HG03196 (cell line): ENCODE measurements at regions not wholly inside any gene's neighbourhood (a gene's known extent, or its start where the extent isn't known, plus 50 kb on each side); places are given as distances from the start of the nearest gene placed in this dataset.

Experiments used
- ATAC-seq: cut with Tn5 transposase; IDR thresholded peaks from one replicate; pipeline ENCODE4 v1.9.1; 2021; ENCODE audit not compliant: unreplicated experiment

- no peak for ATAC-seq
Observed at GRCh38 chr5:74017786-74018211, 391.8 kb downstream of the ARHGEF28 start.

- ATAC-seq = no peak
Observed at GRCh38 chr5:74017112-74017511, 391.1 kb downstream of the ARHGEF28 start.

GRCh38 chr5:74016373-74016772, 390.4 kb downstream of the ARHGEF28 start:
- ATAC-seq = no peak

GRCh38 chr5:74015716-74016115, 389.7 kb downstream of the ARHGEF28 start:
- no peak for ATAC-seq

GRCh38 chr5:74013222-74013621, 387.2 kb downstream of the ARHGEF28 start:
- ATAC-seq = no peak

- ATAC-seq = no peak
Observed at GRCh38 chr5:74009502-74009901, 383.5 kb downstream of the ARHGEF28 start.

- ATAC-seq = no peak
Observed at GRCh38 chr5:74007193-74007592, 381.2 kb downstream of the ARHGEF28 start.

- no peak for ATAC-seq
Observed at GRCh38 chr5:73999297-73999696, 373.3 kb downstream of the ARHGEF28 start.

- no peak for ATAC-seq
Observed at GRCh38 chr5:73998489-73998888, 372.5 kb downstream of the ARHGEF28 start.

- no peak for ATAC-seq
Observed at GRCh38 chr5:73997960-73998359, 372.0 kb downstream of the ARHGEF28 start.

- no peak for ATAC-seq
Observed at GRCh38 chr5:73996151-73996755, 370.3 kb downstream of the ARHGEF28 start.

- no peak for ATAC-seq
Observed at GRCh38 chr5:73994963-73995362, 369.0 kb downstream of the ARHGEF28 start.
